NCI-H128 (cell line): ENCODE measurements at regions not wholly inside any gene's neighbourhood (a gene's known extent, or its start where the extent isn't known, plus 50 kb on each side); places are given as distances from the start of the nearest gene placed in this dataset.

Experiments used
- DNase-seq: peaks from one replicate; lab custom pipeline; 2025; ENCODE audit not compliant: unreplicated experiment; lab: John Stamatoyannopoulos, UW

DNA sequence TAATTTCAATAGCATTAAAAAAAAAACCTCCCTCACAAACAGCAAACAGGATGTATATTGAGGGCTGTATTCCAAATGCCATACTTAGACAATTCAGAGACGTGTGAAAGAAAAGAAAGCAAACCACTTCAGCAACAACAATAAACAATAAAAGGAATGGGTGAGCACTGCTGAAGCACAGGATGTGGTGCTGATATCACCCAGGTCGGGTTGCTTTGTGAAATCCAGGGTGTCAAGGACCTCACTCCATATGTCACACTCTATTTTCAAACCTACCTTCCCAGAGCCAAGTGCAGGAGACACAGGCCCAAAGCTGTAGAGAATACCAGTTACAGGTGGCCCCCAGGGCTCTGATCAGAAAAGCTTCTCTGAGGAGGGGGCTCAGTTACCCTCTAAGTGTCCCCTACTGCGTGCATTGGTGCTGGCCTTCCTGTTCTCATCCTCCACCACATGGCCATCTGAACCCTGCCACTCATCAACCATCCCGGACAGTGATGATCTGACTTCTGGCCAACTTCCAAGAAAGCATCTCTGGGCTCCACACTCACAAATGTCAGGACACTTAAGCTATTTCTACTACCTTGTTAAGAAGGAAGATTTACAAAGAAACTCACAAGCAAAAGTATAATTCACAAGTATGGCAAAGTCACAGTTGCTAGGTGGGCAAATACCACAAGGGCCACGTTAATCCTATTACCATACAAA lies 363.0 kb downstream of the SS18 start:
- DNase-seq = no peak

DNA sequence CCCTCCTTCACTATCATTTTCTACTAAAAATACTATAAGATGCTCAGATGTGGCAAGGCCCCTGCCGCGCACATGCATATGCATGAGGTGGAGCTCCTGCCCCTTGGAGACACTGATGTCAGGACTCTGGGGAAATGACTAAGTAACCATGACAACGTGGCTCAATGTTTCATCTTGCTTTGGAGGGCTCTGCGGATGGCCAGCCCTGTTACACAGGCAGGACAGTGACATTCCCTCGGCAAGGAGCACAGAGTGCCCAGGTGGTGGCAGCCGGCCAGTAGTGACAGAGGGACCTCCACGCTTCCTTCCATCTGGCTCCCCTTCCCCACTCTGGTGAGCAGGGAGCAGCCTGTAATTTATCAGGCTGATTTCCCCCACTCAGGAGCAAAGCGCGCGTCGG lies 364.1 kb downstream of the SS18 start:
- DNase-seq = no peak

DNA sequence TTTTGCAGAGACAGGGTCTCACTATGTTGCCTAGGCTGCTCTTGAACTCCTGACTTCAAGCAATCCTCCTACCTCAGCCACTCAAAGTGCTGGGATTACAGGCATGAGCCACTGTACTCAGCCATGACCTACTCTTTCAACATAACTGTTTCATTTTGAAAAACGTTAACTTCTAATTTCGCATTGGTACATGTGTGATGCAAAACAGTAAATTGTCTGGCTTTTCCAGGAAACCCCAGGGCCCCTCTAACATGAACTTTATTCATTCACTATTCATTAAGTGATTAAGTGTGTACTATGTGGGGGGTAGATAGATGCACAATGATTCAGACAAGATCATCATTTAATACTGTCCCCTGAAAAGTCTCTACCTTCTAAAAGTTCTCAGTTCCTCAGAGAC lies 364.9 kb downstream of the SS18 start:
- no peak for DNase-seq

DNA sequence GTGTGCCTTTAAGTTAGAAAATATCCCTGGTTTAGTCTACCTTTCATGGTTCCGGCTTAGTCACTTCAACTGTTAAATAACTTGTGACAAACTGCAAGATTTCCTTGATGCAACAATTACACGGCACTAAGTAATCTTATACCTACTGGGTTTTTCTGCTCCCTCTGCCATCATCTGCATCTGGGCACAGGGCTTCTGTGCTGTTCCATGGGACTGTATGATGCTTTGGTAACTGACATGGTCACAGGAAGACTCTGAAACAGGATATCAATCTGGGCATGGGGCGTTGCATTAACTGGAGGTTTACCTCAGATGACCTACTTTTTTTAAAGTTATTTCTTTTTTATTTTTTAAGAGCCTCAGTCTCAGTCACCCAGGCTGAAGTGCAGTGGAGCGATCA lies 365.4 kb downstream of the SS18 start:
- no peak for DNase-seq

DNA sequence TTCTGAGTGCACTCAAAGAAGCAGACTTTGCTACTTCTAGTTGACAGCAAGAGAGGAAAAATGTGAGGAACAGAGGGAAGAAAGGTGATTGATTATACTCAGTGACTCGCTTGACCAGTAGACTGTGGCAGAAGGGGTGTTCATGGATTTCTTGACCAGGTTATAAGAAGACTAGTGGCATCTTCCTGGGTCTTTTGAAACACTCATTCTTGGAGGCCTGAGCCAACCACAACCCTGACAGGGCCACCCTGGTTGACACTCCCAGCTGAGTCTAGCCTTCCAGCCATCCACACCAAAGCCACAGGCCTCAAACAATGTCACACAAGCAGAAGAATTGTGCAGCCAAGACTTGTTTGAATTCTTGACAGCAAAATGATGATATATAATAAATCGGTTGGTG lies 366.3 kb downstream of the SS18 start:
- no peak for DNase-seq

DNA sequence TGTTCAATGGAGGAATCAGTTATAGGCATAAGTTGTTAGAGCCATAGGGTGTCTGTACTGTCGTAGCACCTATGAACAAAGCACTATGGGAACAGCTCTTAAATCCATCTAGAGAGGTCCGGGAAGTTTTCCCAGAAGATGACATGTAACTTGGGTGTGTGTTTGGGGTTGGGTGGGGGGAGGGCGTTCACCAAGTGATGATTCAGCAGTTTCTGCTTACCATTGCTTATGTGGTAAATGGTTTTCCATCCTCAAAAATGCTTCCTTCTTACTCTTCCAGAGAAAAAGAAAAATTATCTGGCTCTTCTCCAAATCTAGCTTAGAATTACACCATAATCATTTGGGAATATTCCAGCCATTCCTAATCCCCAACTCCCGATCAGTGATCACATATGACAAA lies 361.1 kb upstream of the ZNF521 start:
- no peak for DNase-seq

DNA sequence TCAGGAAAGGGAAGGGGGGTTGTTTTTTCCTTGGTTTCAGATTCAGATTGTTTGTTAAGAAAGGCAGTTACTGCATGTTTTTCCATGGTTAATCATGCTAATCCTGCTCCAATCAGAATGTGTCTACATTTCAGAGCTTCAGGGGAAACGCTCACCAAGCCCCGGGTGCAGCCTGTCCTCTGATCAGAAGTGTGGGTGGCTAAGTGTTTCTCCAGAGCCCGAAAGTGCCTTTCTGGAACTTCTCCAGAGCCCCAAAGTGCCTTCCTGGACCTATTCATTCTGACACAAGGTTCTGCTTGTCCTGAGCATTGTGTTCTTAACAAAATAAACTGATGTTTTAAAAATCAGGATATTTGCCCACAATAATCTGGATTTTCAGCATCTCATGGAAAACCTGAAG lies 359.0 kb upstream of the ZNF521 start:
- DNase-seq = no peak

DNA sequence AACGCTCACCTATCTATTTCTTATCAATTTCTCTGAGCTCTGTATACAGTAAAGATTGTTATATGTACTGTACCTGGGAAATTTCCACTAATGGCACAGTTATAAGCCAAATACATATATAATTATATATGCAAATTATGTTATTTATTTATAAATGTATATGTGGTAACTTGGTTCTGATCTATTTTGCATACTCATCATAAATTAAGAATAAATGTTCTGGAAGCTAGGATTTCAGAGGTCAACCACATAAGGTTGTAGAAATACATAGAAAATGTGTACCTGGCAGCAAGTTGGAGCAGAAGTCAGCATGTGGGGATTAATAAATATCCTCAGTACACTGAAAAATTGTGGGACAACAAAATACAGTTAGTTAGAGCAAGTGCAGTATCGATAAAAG lies 353.7 kb upstream of the ZNF521 start:
- DNase-seq = no peak

DNA sequence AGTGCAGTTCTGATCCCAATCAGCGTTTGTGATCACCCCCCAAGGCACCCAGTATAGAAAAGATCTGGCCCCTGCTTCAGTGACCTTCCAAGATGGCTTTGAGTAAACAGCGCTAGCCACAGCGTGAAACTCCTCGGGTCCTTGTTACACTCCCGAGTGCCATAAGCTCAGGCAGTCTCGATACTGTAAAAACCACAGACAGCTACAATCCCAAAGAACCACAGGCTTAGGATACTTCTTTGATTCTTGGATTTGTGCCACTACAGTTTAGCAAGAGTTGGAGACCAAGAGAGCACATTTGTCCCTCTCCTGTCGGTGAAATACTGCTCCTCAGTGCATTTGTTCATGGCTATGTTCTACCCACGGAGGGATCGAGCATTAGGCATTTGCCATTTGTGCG lies 352.5 kb upstream of the ZNF521 start:
- no peak for DNase-seq

DNA sequence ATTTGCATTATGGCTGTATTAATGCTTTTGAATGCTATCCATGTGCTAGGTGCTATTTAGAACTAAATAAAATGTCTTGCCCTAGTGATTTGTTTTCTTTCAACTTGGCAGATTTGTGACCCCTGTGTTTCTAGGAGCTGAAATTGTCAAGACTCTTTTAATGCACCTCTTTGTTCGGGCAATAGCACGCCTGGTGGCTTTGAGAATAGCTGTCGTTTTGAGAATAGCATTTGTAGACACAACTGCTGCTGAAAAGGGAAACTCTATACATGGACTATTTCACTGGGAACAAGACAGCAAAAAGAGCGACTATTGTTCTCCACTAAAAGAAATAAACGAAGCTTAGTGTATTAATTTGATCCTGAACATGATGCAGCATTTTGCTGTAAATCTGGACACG lies 352.1 kb upstream of the ZNF521 start:
- peak; percentile 44 for DNase-seq

DNA sequence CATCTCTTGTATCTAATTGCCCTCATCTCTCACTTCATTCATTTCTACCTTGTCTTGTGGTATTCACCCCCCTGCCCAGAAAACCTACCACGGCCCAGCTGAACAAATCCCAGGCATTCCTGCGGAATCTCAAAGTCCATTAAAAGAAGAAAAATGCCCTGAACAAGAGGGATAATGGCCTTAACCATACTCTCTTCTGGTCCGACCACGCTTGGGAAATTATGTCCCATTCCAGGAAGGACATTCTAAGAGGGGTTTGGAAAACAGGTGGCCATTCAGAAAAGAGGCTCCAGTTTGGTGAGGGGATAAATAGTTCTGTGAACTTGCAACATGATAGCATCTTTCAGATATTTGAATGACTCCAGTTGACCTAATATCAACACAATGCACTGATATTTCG lies 349.9 kb upstream of the ZNF521 start:
- DNase-seq = no peak

DNA sequence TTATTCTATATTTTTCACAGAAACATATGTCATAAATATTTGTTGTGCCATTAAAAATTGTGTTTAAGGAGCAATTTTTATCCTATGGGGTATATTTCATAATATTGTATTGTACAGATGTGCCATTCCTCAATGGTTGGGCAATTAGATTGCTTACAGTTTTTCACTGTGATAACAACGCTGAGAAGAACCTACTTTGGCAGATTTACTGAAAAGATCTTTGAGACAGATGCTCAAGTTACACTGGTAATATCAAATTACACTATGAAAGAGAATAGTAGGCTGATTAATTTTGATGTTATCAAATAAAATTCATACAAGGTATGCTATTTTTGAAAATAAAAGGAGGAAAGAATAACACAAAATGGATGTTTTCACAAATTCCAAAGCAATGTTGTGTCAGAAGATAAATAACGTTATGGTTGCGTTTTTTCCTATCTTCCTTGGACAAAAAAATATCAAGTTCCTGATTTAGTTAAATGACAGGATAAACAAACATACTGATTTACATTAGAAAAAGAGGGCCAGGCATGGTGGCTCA lies 335.1 kb upstream of the ZNF521 start:
- DNase-seq = no peak

DNA sequence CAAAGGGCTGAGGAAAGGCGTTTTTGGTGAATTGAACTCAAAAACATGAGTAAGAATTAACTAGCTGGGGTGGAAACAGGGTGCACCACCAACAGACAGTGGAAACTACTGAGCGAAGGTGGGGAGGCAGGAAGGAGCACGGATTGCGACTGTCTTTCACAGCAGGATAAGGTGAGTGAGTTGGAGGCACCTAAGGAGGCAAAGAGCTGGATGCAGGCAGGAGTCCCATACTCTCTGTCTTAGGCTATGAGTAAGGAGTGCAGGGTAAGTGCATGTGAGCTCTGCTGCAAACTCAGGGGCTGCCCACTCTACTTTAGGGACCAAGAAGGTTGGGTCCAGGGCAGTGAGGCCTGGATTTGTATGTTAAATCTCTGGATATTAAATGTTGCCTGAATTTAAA lies 333.1 kb upstream of the ZNF521 start:
- DNase-seq = no peak

DNA sequence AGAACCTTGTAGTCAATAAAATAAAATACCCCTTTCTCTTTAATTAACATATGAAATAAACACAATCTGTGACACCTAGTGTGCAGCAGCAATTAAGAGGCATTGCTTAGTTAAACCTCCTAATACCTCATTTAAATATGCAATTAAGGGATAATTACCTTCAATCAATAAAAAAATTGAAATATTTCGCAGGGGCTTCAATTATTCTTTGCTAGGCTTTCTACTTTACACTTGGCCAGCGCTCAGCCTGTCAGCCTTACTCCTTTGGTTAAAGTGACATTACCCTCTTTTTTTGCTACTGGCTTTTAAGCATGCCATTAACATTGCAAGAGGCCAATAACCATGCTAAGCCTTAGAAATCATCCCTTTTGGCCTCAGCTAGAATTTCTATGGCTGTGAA lies 327.5 kb upstream of the ZNF521 start:
- DNase-seq = no peak

DNA sequence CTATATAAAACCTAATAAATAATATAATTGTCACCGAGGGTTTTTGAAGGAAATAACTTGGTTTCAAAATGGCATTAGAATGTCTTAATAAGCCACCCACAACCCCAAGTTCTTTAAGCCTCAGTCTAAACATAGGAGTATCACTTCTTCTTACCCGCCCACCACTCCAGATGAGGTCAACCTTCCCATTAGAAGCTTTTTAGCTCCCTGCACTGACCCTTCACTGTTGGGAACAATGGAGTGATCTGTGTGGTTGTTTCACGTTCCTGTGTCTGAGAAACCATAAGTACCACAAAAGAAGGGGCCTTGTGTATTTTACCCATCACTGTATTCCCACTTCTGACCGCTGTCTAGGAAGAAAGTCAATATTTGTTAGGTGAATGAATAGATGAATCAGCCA lies 326.3 kb upstream of the ZNF521 start:
- DNase-seq = no peak

DNA sequence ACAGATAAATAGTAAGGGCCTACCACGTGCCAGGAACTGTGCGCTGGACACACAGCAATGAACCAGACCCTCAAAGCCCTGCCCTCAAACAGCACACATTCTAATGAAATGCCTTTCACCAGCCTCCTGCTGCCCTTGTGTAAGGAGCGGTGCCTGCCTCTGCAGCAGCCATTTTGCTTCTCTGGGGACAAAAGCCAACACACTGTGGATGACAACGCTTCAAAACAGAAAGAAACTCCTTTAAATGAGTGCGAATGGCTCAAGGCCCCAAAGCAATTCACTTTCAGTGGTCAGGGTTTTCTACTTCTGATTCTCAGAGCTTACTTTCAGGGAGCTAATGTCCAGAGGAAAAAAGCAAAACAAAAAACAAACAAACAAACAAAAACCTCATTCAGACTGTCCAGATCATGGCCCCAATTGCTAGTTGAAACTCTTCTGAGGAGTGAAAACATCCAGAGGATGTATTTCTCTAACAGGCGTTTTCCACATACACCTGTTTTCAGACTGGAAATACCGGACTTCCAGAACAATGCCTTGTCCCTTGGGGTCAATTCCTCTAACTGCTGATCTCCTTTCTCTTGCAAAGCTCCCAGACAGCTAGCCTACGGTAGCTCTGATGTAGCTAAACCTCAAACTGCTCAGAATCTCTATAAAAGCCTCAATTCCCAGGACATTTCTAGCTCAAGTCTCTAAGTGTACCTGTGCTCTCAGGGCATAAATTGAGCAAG lies 323.3 kb upstream of the ZNF521 start:
- no peak for DNase-seq

DNA sequence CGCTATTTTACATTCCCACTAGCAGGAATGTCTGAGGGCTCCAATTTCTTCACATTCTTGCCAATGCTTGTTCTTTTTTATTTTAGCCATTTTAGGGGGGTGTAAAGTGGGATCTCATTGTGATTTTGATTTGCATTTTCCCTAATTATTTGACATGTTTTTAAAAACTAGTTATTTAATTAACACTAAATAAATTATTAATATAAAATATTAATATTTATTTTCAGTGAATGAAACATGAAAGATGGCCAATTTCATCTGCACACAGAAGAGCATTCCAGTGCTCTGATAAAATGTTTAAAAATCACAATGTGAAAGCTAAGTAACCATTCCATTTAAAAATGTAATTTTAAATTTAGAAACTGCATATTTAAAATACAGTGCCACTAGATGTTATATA lies 322.2 kb upstream of the ZNF521 start:
- DNase-seq = no peak

DNA sequence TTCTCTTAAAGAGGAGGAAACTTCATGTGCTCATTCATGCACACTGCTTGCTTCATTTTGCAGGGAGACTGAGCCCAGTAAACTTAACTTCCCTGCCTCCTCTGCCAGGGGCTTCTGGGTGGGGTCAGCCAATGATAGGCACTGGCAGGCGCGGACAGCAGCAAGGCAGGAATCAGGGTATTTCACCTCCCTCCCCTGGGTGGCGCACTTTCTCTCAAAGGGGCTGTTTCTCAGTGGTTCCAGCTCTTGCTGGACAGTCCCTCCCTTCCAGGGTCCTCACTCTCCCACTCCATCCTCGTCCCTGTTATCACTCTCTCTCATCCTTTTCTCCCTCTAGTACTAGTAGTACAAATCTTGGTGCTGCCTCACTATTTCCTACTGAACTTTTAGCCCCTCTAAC lies 320.5 kb upstream of the ZNF521 start:
- DNase-seq = no peak

DNA sequence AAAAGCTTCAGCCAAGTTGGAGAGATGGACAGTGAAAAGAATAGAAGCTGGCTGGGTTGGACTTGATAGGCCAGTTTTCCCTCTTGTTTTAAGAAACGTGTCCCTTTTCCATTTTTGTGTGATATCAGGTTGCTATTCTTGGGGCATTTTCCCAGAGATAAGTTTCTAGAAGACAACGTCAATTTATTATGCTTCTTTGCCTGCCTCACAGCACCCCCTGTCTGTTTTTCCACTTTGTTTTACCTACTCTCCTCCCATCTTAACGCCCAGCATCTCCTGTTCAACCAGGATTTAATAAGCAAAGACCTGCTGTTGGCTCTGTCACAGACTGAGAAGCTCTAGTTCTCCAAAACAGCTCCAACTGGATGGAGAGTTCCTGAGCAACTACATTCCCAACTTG lies 317.8 kb upstream of the ZNF521 start:
- no peak for DNase-seq

DNA sequence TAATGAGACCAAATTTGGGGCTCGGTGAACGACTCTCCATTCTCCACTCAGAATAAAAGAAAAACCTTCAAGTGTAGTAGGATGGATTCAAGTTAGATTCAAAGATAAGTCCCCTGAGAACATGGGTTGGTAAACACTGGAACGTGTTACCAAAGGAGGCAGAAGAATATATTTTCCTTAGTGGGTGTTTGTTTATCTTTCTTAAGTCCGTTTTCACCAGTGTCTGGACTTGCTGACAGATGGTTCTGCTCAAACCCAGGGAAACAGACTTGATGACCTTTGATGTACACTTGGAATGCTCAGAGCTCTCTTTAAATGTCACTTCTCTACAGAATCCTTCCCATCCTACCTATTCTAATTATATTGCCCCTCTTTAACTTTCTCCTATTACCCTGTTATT lies 310.3 kb upstream of the ZNF521 start:
- no peak for DNase-seq

DNA sequence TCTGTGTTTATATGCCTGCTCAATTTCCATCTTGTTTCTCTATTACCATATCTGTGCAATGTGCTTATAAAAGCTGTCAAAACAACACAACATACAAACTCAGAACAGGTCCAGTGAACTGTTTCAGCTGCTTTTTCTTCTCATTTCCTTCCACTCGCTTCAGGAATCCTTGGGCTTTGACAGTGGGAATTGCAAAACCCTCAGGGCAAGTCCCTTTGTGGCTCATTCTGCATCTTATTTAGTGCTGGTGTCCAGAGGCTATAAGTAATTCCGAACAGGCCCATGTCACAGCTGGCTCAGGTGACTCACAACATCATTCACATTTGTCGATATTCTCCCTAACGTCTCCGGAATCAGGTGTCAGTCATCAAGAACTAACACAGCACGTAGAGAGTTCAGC lies 309.9 kb upstream of the ZNF521 start:
- no peak for DNase-seq

DNA sequence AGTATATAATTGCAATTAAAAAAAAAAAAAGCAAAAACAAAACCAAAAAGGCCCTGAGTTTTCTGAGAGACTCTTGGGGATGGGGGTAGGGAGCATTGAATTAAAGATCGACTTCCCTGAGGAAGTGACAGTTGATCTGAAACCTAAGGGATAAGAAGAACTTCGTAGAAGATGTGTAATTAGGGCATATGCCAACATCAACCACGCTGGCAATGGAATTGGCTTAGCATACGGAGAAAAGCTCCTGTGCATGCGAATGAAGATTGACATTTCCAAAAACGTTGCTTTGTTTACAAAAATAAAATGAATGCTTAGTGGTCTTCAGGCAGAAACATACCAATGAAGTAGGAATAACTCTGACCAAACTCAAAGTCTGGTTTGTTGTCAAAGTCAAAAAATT lies 307.6 kb upstream of the ZNF521 start:
- DNase-seq = no peak

DNA sequence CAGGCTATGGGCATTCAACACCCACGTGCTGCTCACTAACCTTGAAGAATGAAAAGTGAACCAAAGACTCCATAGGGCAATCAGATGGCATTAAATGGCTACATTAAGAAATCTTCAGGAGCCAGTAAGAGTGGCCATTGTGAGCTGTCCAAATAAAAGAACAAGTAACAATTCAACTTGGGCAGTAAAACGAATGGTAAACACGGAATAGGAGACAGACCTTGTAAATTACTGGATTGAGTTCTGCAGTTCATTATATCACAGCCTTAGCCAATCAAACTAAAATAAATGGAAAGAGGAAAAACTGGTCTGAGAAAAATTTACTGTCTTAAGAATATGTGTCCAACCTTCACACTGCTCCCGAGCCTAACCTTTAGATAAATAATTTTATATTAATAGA lies 306.5 kb upstream of the ZNF521 start:
- DNase-seq = no peak
